Stimulated activated naive CD8-positive, alpha-beta T cell treated with anti-CD3 and anti-CD28 coated beads, Interleukin-15, Interleukin-2, amounts not matched to agents 100 U/mL and 50 U/mL, for 24 hours (primary cell): ENCODE measurements at regions not wholly inside any gene's neighbourhood (a gene's known extent, or its start where the extent isn't known, plus 50 kb on each side); places are given as distances from the start of the nearest gene placed in this dataset.

Experiments used
- ATAC-seq: fragments of 150-1000 bp; cut with Tn5 transposase; one replicate; pipeline ENCODE4 v1.10.0; 2021
- DNase-seq: peaks from one replicate; pipeline ENCODE4 v3.0.0; 2021

GRCh38 chrX:109928596-109929335 is 74.1 kb upstream of the TMEM164 start:
- DNase-seq (no peak), ATAC-seq (no peak)

- ATAC-seq = no peak
- no peak for DNase-seq
Observed at GRCh38 chrX:109931677-109932076, 71.2 kb upstream of the TMEM164 start.

- DNase-seq (no peak), ATAC-seq (no peak)
Observed at GRCh38 chrX:109934434-109934833, 68.5 kb upstream of the TMEM164 start.

- no peak for ATAC-seq
- no peak for DNase-seq
Observed at GRCh38 chrX:109934935-109935334, 68.0 kb upstream of the TMEM164 start.

- DNase-seq = no peak
- ATAC-seq = no peak
Observed at GRCh38 chrX:109936114-109936513, 66.8 kb upstream of the TMEM164 start.

GRCh38 chrX:109936598-109936997 is 66.3 kb upstream of the TMEM164 start:
- no peak for ATAC-seq
- DNase-seq = no peak

GRCh38 chrX:109939498-109939897 is 63.4 kb upstream of the TMEM164 start:
- no peak for DNase-seq
- ATAC-seq = no peak

- ATAC-seq = no peak
Observed at GRCh38 chrX:109940411-109940810, 62.5 kb upstream of the TMEM164 start.

GRCh38 chrX:109943092-109943739 is 59.7 kb upstream of the TMEM164 start:
- DNase-seq (no peak), ATAC-seq (no peak)

More at GRCh38 chrX:109940411-109940810, 62.5 kb upstream of the TMEM164 start:
- DNase-seq = no peak

- DNase-seq (no peak), ATAC-seq (no peak)
Observed at GRCh38 chrX:109943740-109944092, 59.2 kb upstream of the TMEM164 start.

GRCh38 chrX:109952050-109952449 is 50.9 kb upstream of the TMEM164 start:
- ATAC-seq = no peak
- DNase-seq = no peak

GRCh38 chrX:109952985-109953905 is 49.7 kb upstream of the TMEM164 start:
- DNase-seq = no peak
- no peak for ATAC-seq
